Glomerular visceral epithelial cell (primary cell): ENCODE measurements at regions not wholly inside any gene's neighbourhood (a gene's known extent, or its start where the extent isn't known, plus 50 kb on each side); places are given as distances from the start of the nearest gene placed in this dataset.
A peak's percentile ranks its signal among the peaks of the same experiment; 100 is the strongest.

ENCODE experiments used
- DNase-seq: peaks from one replicate; pipeline ENCODE4 v3.0.0-alpha.2; 2016; ENCODE audit errors: extremely low spot score

DNA sequence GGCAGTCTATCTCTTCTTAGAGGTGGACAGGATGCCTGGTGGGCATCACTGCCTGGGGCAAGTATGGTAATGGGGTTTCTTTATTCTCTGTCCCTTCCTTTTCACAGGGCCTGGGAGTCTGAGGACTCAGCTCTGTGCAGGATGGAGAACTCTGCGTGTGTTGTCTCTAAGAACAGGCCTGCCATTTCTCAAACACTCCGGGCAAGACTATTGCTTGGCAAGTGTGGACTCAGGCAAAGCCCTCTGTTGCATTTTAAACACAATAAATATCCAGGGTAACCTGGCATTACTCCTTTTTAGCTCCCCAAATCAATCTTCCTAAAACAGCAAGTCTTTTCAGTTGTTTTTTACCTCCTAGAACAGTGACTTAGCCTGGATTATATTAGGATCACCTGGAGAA, 185.1 kb upstream of the ROPN1 start:
- DNase-seq: no peak

DNA sequence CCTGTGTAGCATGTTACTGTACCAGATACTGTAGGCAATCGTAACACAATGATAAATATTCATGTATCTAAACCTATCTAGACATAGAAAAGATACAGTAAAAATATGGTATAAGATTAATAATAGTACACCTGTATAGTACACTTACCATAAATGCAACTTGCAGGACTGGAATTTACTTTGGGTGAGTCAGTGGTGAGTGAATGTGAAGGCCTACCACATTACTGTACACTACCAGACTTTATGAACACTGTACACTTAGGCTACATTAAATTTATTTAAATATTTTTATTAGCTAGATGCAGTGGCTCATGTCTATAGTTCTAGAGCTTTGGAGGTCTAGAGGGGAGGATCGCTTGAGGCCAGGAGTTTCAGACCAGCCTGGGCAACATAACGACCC, 186.6 kb upstream of the ROPN1 start:
- DNase-seq: peak; percentile 4

GRCh38 chr3:124200407-124200806, 208.5 kb upstream of the ROPN1 start:
- DNase-seq: no peak

DNA sequence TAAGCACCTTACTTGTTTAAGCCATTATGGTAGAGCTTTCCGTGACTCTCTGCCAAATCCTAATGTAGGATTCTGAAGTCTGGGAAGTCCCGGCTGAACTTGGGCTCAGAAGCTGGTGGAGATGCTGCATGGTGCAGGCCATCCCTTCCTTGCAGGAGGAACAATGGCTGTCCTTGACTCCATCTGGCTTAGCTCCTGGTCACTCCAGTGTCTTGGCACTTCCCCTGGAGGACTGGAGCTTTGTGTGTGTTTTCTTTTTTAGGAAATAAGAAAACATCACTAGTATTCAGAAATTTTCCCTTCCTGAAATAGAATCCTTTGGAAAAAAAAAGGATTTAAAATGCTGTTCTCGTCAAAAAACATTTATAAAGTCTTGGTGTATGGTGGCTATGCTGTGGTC, 209.3 kb upstream of the ROPN1 start:
- no peak for DNase-seq

DNA sequence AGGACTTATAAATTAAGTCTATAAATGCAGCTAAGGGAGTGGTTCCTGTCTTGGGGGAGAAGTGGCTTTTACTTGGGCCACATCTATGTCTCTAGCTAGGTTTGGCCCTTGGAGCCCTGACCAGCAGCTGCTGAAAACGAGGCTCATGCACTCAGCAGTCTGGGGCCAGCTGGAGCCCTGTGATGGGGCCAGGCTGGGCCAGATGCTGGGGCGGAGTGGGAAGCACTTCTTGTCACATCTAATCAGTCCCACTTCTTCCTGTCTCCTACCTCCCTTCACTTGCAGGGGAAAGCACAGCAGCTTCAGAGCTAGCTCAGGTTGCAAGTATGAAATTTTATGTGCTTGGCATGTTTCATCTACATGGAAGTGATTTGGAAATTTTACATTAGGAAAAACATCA, 209.9 kb upstream of the ROPN1 start:
- no peak for DNase-seq

- no peak for DNase-seq
These were observed 210.8 kb upstream of the ROPN1 start for GRCh38 chr3:124202754-124203153.

DNA sequence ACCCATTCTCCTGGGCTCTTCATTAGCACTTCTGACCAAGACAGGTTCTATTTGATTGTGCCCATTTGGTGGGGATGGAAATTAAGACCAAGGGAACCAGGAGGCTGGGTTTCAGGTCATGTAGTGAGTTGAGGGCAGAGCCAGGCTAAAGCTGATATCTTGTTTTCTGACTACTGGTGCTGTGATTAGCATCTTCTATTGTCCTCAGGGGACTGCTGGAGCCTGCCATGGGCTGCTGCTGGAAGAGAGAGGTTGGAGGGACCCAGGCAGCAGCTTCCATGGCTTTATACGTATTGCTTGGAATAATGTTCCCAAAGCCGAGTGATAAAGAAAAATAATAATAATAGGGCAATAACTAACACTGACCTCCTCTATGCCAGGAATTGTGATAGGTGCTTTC, 211.4 kb upstream of the ROPN1 start:
- no peak for DNase-seq

GRCh38 chr3:124206225-124207055, 214.5 kb upstream of the ROPN1 start:
- no peak for DNase-seq

DNA sequence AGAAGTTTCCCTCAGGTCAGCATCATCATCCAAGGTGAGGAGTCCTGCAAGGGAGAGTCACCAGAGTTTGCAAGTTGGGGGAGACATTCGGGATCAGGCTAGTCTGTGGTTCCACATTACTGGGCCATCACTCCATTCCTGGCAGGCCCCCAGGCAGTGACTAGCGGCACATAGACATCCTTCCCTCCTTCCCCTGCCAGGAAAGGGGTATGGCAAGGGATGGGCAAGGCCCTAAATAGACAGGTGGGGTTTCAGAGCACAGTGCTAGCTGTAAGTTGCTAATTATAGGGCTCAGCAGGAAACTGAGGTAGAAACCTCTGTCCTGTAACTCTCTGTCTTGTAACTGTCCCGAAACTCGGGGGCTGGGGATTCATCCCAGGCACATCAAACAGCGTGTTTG, 215.2 kb upstream of the ROPN1 start:
- DNase-seq: no peak

DNA sequence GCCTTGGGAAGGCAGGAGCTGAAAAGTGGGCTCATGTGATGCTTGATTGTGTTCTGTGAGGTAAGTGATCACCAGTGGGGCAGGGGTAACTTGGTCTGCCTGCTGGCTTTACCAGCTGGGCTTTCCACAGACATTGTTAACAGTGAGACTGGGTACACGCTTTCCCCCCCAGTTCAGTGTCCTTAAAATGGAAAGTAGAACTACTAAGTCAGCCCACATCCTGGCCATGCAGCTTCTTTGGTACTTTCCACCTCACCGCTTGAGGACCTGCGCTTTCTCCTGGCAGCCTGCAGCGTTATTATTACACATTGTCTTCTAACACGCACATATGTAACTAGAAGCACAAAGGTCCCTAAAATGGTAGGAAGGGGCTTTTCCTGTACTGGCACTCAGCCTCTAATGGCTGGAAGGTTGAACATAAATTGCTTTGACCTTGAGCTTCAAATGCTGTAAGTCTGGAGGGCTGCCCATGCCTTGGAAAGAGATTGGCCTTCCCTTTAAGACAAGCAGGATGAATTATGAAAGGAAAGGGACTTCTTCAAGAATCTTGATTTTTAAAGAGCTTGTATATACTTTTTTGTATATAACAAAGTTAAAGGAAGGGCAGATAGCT, 216.1 kb upstream of the ROPN1 start:
- no peak for DNase-seq

DNA sequence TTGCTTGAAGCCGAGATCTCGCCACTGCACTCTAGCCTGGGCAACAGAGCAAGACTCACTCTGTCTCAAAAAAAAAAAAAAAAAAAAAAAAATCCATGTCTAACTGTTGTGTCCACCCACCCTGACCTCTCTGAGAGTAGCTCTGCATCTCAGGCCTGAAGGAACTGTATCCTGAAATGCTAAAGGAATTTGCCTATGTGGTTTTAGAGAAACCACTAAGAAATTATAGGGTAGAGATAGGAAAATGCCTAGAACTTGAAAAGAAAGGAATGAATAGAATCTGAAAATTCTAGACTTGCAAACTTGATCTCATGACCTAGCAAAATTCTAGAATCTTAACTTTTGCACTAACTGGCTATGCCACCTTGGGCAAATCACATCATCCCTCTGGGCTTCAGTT, 217.5 kb upstream of the ROPN1 start:
- DNase-seq: peak; percentile 44

- no peak for DNase-seq
These were observed 219.0 kb upstream of the ROPN1 start for GRCh38 chr3:124210899-124211298.

DNA sequence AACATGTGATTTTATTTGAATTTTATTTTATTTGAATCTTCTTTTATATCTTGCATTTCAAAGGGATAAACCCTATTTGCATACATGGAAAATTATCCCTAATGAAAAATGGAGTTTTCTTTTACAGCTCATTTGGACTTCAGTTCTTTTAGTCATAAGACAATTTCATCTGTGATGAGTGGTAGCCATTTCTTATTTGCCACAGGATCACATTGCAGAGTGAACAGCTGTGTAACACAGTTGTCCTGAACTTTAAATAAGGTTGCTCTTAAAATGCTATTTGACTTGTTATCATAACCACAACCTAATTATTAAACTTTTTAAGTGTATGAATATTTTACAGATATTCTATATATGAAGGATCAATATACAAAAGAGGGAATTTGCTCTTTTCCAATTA, 221.7 kb upstream of the ROPN1 start:
- no peak for DNase-seq

DNA sequence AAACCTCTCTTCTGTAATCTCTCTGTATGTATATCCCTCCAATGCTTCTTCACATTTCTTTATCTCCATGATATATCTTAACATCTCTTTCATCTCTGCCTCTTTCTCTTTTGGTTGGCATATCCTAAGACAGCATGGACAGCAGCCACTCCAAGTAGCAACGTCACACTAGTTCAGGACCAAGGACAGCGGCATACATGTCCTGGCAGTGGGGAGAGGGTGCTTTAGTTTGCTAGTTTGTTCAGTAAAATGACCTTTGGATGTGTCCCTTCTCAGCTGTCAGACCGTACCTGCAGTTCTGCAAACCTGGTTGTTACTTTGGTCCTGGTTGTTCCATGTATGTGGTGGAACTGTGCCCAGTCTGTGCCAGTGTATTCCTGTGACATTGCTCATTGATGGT, 225.6 kb upstream of the ROPN1 start:
- peak; percentile 67 for DNase-seq

DNA sequence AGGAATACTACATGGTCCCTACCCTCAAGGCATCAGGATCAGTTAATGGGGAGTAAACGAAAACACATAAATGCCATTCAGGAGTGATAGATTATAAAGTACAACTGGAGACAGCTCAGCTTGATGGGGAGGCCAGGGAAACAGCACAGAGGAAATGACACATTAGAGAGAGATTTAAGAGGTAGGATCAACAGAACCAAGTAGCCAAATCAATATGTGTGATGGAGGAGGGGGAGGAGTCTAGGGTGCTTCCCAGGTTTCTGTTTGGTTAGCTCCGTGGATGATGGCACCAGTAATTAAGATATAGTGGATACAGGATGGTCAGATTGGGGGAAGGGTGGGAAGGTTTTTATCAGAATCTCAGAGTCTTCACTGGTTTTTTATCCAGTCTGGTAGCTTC, 229.5 kb upstream of the ROPN1 start:
- peak; percentile 6 for DNase-seq

DNA sequence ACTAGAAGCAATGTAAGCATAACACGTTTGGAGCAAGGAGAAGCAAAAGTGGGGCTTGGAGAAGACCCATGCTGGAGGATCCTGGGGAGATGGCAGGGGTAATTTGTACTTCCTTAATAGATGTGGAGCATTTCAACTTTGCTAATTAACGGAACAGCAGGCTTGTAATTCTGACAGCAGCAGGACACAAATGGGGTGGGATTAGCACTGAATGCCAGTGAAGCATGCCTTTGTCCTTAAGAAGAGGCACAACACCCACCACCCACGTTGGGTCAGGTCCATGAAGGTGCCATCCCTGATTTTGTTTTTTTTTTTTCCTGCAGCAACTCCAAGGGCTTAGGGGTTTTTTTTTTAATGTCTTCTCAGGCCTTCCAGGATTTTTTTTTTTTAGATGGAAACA, 231.9 kb upstream of the ROPN1 start:
- no peak for DNase-seq

- no peak for DNase-seq
These were observed 235.3 kb upstream of the ROPN1 start for GRCh38 chr3:124227150-124227630.

- DNase-seq: peak; percentile 32
These were observed 237.5 kb upstream of the ROPN1 start for GRCh38 chr3:124229420-124229819.

- DNase-seq: no peak
These were observed 237.9 kb upstream of the ROPN1 start for GRCh38 chr3:124229836-124230235.

- no peak for DNase-seq
These were observed 238.5 kb upstream of the ROPN1 start for GRCh38 chr3:124230432-124230831.

- DNase-seq: no peak
These were observed 239.1 kb upstream of the ROPN1 start for GRCh38 chr3:124230998-124231397.

GRCh38 chr3:124234852-124235252, 242.9 kb upstream of the ROPN1 start:
- DNase-seq: no peak

- DNase-seq: no peak
These were observed 243.5 kb upstream of the ROPN1 start for GRCh38 chr3:124235446-124235845.
